Fibroblast of gingiva (primary cell): ENCODE measurements at regions not wholly inside any gene's neighbourhood (a gene's known extent, or its start where the extent isn't known, plus 50 kb on each side); places are given as distances from the start of the nearest gene placed in this dataset.

Experiments used
- DNase-seq: peaks from one replicate; pipeline ENCODE4 v3.0.0-alpha.2; 2011; ENCODE audit warnings: low read depth

GRCh38 chr3:99586701-99587100 is 51.7 kb upstream of the COL8A1 start:
- DNase-seq: peak; percentile 42

- DNase-seq: no peak
These were observed 58.4 kb upstream of the COL8A1 start for GRCh38 chr3:99579965-99580364.

GRCh38 chr3:99579246-99579645 is 59.1 kb upstream of the COL8A1 start:
- peak; percentile 34 for DNase-seq

GRCh38 chr3:99578339-99578970 is 59.9 kb upstream of the COL8A1 start:
- DNase-seq: no peak

GRCh38 chr3:99576904-99577559 is 61.4 kb upstream of the COL8A1 start:
- DNase-seq: peak; percentile 46

GRCh38 chr3:99575683-99576082 is 62.7 kb upstream of the COL8A1 start:
- no peak for DNase-seq

GRCh38 chr3:99570061-99570460 is 68.3 kb upstream of the COL8A1 start:
- DNase-seq: no peak

GRCh38 chr3:99568663-99569335 is 69.6 kb upstream of the COL8A1 start:
- DNase-seq: no peak

GRCh38 chr3:99565331-99565730 is 73.1 kb upstream of the COL8A1 start:
- DNase-seq: no peak

- DNase-seq: peak; percentile 26
These were observed 75.3 kb upstream of the COL8A1 start for GRCh38 chr3:99562990-99563607.

GRCh38 chr3:99562138-99562537 is 76.3 kb upstream of the COL8A1 start:
- DNase-seq: peak; percentile 11

- DNase-seq: no peak
These were observed 77.3 kb upstream of the COL8A1 start for GRCh38 chr3:99561056-99561455.

- peak; percentile 47 for DNase-seq
These were observed 79.2 kb upstream of the COL8A1 start for GRCh38 chr3:99559196-99559595.

- peak; percentile 35 for DNase-seq
These were observed 82.5 kb upstream of the COL8A1 start for GRCh38 chr3:99555885-99556284.

- DNase-seq: no peak
These were observed 86.9 kb upstream of the COL8A1 start for GRCh38 chr3:99551520-99551919.

GRCh38 chr3:99549957-99550603 is 88.3 kb upstream of the COL8A1 start:
- DNase-seq: peak; percentile 63

GRCh38 chr3:99549220-99549619 is 89.2 kb upstream of the COL8A1 start:
- DNase-seq: no peak

GRCh38 chr3:99548674-99549073 is 89.7 kb upstream of the COL8A1 start:
- no peak for DNase-seq

GRCh38 chr3:99545941-99546580 is 92.3 kb upstream of the COL8A1 start:
- DNase-seq: peak; percentile 52

GRCh38 chr3:99544786-99545281 is 93.6 kb upstream of the COL8A1 start:
- peak; percentile 77 for DNase-seq

- no peak for DNase-seq
These were observed 94.6 kb upstream of the COL8A1 start for GRCh38 chr3:99543796-99544195.
